HG03432 (cell line): ENCODE measurements at regions not wholly inside any gene's neighbourhood (a gene's known extent, or its start where the extent isn't known, plus 50 kb on each side); places are given as distances from the start of the nearest gene placed in this dataset.

Experiments used
- ATAC-seq: cut with Tn5 transposase; IDR thresholded peaks from one replicate; pipeline ENCODE4 v1.9.1; 2021; ENCODE audit warnings: mild to moderate bottlenecking, moderate library complexity; ENCODE audit not compliant: unreplicated experiment

DNA sequence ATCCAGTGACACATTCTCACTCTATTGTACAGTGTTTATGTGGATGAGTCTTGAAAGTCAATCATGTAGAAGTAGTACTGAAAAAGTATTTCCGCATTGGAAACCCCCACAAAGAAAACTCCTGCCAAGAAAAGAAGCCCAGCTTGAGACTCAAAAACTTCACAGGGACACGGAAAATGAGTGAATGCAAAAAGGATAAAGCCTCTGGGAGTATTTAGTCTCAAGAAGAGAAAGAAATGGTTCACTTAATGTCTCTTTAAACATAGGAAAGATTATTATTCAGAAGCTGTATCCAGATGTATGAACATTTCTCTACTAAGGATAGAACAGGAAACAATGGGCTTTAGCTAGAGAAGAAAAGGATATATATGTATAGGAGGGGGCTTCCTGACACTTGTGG, 304.5 kb downstream of the BARHL2 start:
- no peak for ATAC-seq

GRCh38 chr1:90411185-90411584, 305.9 kb downstream of the BARHL2 start:
- no peak for ATAC-seq

DNA sequence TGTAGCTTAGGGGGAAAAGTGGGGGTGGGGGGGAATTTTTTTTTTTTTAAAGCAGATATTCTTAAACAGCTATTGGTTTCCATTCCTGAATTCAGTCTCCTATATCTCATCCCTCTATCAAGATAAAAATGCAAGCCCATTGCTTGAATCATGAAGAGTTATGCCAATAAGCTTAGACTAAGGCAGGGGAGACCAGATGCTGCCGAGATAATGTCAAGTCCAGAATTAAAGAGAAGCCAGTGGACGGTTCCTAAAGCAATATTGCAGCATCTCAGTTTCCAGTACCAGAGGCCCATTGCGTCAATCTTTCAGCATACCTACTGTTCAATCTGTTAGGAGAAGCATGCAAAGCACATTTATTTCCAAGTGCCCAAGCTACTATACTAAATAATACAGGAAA, 309.4 kb downstream of the BARHL2 start:
- no peak for ATAC-seq

DNA sequence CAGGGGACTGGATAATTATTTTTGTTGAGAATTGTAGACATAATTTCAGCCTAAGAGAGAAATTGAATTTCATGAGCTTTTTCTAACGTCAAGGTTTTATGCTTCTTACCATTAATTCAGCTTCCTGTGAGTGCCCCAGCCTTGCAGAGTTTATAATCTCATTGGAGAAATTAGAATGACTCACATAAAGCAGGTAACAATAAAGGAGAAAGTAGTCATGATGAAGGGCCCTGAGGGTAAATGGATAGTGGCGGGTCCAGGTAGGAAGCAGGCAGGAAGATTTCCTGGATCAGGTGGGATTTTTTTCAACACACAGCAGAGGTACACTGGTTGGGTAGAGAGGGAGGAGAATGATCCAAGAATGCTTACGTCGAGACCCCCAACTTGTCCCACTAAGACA, 311.4 kb downstream of the BARHL2 start:
- ATAC-seq = no peak

- no peak for ATAC-seq
These were observed 313.9 kb downstream of the BARHL2 start for GRCh38 chr1:90402893-90403849.

- ATAC-seq = no peak
These were observed 317.0 kb downstream of the BARHL2 start for GRCh38 chr1:90400131-90400530.

DNA sequence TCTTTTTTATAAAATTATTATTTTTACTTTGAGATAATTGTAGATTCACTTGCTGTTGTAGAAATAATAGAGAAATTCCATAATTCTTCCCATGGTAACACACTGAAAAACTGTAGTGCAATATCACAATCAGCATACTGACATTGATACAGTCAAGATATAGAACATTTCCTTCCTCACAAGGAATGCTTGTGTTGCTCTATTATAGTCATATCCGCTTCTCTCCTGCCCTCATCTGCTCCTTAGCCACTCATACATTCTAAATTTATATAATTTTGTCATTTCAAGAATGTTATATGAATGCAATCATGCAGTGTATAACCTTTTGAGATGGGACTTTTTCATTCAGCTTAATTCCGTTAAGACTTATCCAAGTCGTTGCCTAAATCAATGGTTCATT, 320.2 kb downstream of the BARHL2 start:
- no peak for ATAC-seq

DNA sequence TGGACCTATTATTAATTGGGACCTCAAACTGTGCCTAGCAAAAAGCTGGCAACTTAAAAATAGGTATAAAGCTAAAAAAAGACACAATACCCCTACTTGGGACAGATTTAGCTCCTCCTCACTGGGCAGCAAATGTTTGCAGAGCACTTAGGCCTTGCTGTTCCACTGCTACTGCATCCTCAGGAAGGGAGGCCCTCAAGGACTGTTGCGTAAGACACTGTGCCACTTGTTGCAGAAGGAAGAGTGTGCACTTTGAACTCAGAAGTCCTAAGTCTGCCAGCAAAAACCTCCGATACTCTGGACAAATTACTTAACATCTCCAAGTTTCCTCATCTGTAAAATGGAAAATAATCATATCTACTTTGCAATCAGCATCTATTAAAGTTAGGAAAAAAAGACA, 322.9 kb downstream of the BARHL2 start:
- ATAC-seq = no peak

DNA sequence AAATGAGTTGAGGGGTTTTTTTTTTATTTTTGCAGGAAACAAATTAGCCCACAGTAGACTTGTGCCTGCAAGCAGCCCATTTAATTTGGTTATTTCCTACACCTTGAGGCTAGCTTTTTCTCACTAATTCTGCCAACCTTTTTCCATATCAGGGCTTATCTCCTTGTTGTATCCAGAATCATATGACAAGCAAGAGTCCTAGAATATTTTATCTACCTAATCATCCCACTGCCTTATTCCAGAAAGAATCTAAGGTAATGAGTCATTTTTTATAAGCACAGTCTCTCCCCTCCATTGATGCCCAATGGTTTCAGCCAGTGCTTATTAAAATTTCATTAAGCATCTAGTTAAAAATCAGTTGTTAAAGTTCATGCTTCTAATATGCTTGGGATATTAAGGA, 324.1 kb downstream of the BARHL2 start:
- no peak for ATAC-seq

GRCh38 chr1:90391126-90391525, 326.0 kb downstream of the BARHL2 start:
- no peak for ATAC-seq

DNA sequence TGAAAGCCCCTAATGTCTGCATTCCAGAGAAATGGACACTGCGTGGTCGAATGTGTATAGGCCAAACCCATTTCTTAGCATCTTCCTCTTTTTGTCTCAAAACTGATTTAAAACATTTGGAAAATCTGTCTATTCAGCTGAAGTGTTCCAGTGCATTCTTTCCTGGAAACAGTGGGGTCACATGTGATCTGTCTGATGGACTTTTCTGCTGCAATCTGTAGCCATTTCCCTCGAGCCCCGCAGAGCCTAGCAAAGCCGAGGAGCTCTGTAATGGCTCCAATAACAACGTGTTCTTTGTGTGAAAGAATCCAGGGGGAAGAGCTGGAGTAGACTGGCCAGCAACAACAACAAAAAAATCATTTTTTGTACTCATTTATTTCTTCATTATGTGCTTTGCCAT, 329.3 kb downstream of the BARHL2 start:
- no peak for ATAC-seq

GRCh38 chr1:90386899-90387720, 330.0 kb downstream of the BARHL2 start:
- no peak for ATAC-seq

DNA sequence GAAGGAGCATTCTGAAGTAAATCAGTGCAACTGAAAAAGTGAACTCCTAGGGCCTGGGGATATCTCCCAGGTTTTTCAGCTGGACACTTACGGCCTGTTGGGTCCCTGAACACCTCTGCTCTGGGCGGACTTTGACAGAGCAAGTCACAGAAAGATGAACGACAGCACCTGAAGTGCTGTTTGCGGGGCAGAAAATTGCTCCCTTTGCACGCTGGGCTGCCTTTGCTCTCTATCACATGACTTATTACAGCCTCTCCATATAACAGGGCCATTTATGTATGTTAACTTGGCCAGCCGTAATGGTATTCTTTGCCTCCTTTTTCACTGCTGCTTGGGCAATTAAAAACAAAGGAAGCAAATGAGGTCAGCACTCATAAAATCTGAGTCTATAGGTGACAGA, 332.9 kb downstream of the BARHL2 start:
- ATAC-seq = no peak

DNA sequence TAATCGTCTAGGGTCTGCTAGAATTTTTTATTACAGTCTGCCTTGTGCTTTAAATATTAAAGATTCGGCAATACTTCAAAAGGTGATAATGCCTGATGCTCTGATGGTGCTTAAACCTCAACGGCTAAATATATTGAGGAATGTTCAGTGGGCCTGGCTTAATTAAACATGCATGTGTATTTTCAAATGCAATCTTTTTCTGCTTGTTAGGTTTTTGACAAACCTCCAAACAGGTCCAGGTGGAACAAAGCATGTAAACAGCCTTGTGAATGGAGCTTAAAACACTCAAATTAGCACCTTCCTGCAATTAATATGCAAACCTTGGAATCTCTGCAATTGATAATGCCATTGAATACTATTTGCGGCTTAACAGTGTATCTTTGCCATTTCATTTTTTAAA, 334.9 kb downstream of the BARHL2 start:
- ATAC-seq = no peak

DNA sequence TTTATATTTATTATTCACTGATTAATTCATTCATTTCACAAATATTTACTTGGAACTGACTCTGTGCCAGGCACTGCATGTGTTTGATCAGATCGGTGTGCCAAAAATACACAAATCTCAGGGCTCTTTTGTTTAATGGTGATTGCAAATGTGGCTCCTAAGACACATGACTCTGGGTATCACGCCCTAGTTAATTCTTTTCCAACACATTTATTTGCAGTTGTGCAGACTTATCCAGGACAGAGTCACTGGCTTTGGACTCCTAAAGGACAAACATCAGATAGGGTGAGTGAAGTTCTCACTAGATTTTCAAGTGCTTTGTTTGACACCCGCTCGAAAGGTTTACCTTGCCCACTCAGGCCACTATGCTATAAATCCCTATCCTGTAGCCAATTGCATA, 335.5 kb downstream of the BARHL2 start:
- no peak for ATAC-seq

DNA sequence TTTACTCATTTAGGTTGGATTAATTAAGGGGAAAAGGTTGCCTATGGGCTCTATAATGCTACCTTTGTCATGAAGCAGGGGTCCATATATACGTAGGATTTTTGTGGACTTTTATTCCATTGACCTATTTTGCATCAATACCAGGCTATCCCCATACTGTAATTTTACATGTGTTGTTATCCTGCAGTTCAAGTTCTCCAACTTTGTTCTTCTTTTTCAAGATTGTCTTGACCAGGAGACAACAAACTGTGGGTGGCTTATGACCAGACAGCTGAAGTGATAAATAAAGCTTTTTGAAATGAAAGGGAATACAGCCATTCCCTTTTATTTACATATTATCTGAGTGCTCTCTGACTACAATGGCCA, 345.7 kb downstream of the BARHL2 start:
- no peak for ATAC-seq

DNA sequence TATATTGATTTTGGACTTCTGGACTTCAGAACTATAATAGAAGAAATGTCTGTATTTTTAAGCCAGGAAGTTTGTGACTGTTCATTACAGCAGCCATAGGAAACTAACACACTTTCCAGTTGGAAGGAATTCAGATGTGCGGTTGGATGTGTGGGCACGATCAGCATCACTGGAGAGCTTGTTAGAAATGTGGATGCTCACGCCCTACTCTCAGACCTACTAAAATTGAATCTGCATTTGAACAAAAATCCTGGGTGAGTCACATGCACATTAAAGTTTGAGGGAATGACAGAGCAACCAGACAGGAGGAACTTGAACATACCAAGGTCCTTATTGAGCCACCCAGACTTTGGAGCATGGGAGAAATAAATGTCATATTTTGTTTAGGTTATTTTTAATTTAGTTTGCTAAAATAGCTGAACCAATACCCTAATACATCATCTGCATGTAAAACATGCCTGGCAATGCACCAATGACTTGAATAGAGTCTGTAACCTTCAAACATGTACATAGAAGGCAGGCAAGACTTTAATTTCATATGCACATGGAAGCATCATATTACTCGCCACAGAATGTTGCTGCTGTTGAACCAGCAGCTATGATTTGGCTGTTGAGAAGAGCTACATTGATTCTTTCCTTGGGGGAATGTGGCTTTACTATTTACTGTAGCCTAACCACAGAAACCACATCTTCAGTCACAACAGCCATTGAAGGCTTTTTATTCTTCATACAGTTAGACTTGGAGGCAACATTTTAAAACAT, 346.2 kb downstream of the BARHL2 start:
- no peak for ATAC-seq

DNA sequence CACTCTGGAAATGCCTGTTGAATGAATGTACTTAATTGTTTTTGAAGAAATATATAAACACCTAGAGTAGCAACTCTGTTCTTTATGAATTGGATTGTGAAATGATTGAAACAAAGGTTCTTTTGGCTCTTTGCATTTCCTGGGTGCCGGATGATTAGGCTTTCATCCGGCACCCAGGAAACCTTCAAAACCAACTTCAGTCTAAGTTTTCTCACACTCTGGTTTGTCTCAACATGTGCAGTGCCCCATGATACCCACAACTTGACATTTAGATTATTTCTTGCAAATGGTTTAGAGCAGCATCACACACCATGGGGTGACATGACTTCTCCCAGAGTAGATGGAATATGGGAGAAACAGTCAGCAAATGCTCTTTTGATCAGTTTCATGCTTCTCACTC, 354.9 kb downstream of the BARHL2 start:
- ATAC-seq = no peak

GRCh38 chr1:90361026-90361425, 356.1 kb downstream of the BARHL2 start:
- no peak for ATAC-seq

DNA sequence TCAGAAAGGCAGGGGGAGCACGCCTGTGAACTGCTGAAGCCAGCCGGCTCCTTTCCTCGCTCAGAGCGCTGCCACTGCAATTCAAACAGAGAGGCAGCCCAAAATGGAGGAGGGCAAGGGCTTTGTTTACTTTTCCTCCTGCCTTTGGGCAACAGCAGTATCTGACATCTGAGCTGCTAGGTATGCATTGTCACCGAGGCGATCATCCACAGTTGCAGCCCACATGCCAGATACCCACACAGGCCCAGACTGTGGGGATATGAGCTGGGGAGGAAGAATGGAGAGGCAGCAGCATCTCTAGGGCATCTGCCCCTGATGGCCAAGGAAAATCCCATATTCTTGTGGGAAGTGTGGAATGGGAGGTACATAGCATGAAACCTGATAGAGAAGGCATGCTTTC, 357.1 kb downstream of the BARHL2 start:
- no peak for ATAC-seq

- no peak for ATAC-seq
These were observed 358.7 kb downstream of the BARHL2 start for GRCh38 chr1:90358448-90358847.
